NCI-H524 treated with DMSO at 0.1 percent for 48 hours (cell line): ENCODE measurements at regions not wholly inside any gene's neighbourhood (a gene's known extent, or its start where the extent isn't known, plus 50 kb on each side); places are given as distances from the start of the nearest gene placed in this dataset.

Experiments
- DNase-seq: peaks from one replicate; lab custom pipeline; 2025; lab: John Stamatoyannopoulos, UW

DNA sequence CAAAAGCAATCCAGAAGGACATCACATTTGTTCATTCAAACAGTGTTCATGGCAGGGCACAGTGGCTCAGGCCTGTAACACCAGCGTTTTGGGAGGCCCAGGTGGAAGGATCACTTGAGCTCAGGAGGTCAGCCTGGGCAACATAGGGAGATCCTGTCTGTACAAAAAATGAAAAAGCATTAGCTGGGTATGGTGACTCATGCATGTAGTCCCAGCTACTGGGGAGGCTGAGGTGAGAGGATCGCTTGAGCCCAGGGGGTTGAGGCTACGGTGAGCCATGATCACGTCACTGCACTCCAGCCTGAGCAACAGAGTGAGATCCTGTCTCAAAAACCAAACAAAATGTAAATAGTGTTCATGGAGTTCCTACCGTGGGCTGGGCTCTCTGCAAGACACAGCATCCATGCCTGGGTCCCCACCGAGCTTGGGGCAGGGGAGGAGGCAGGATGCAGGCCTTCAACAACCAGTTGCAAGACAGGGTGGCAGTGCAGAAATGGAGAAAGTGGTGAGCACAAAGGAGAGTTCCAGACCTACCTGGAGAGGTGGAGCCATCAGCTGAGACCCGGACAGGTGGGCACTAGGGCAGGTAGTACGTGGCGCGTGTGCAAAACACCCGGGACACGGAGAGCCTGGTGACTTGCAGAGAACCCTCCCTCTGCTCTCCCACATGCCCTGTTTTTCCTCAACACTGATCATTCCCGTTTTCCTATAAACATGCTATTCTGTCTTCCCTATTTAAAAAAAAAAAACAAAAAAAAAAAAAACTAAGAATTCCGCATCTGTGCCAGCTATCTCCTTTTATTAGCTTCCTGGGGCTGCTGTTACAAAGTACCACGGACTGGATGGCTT is 138.9 kb downstream of the TOMM20 start:
- no peak for DNase-seq

DNA sequence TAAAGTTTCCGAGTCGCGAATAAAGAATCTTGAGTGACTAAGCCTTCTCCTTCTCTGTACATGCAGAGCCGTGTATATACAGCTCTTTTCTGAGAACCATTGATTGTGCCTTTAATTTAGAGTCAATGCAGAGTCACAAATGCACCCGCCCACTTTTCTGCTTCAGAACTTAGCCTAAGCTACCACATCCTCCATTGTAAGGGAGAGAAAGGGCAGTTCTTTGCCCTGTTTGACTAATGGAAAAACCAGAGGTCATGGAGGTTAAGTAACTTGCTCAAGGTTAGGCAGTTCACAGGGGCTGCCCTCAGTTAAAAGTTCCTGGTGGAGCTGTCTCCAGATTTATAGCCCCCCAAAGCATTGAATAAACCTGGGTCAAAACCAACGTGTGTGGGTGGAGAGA is 139.6 kb downstream of the TOMM20 start:
- no peak for DNase-seq

DNA sequence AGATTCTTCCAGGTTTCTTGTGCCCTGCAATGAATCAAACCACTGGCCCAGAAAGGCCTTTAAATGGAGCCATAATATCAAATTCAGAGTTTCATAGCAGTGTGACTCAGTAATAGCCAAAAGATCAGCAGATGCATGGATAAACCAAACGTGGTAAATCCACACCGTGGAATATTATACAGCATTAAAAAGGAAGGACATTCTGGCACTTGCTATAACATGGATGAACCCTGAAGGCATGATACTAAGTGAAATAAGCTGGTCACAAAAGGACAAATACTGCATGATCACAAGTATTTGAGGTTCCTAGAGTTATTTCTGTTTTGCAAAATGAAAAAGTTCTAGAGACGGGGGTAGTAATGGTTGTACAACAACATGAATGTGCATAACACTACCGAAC is 140.1 kb downstream of the TOMM20 start:
- DNase-seq, result no peak

DNA sequence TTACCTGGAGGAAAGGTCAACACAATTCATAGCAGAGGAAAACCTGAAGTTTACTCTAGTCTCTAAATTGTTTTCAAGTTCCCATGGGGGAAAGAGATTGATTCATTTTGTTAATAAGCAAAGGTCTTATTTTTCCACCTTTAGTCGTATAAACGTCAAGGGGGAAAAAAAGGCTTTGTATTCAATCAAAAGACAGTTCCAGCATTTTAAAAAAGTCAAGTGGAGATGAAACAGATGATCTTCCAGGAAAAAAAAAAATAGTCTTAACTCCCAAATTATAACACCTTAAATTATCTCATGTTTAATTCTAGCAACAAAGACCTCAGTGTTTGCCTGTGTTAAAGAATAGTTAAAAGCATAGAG is 140.5 kb downstream of the TOMM20 start:
- DNase-seq, result no peak

DNA sequence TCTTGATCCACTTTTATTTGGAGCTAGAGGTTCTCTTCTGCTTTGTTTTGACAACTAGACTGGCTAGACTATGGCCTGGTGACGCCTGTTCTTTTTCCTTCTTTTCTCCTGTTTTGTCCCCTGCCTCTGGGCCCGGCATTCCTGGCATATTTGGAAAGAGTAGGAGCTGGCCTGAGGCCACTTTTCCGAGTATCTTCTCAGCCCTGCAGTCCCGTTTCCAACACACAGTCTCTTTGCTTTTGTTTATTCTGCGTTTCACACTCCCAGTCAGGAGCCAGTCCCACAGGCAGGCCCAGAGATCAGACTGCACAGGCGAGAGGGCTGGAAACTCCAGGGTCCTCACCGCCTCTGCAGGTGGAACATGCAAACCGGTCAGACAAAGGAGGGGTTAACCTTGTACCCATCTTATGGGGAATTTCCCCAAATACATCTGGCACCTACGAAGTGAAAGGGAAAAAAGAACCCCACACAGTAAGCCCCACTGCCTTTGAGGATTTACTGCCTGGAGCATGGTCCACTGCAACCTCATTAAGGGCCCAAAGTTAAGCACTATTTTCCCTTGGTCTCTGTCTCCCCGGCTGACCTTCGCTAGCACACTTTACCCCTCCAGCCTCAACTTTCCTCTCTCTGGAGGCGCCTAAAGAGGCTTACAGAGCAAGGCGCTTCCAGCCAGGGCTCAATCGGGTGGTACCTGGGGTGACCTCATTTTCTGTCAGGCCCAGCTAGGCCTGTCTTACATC is 141.1 kb downstream of the TOMM20 start:
- DNase-seq, result no peak

DNA sequence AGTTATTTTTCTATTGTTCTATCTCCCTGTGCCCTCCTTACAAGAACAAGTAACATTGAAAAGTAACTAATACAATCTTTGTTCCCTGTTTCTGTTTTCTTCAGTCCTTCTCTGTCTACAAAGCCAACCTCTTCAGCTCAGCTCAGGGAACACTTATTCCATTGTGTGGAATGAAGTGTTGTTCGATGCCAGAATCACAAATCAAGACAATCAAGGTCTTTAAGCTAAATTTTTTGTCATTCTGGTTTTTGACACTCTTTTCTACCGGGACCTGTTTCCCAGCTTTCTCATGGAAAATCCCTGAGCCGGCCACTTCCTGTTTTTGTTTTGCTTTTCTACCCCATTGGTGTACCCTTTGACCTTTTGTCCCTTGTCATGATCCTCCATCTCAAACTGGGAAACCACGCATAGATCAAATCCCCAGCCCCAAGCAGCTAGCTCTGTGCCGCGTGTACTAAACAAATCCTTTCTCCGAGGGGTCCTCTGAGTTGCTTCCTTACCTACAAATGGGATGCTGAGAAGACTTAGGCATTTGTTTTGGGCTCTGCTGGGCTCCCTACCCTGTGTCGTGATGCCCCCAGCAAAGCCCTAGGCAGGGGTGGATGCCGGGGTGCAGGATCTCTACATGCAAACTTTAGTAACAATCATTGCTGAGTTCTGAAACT is 141.8 kb downstream of the TOMM20 start:
- DNase-seq, result no peak

DNA sequence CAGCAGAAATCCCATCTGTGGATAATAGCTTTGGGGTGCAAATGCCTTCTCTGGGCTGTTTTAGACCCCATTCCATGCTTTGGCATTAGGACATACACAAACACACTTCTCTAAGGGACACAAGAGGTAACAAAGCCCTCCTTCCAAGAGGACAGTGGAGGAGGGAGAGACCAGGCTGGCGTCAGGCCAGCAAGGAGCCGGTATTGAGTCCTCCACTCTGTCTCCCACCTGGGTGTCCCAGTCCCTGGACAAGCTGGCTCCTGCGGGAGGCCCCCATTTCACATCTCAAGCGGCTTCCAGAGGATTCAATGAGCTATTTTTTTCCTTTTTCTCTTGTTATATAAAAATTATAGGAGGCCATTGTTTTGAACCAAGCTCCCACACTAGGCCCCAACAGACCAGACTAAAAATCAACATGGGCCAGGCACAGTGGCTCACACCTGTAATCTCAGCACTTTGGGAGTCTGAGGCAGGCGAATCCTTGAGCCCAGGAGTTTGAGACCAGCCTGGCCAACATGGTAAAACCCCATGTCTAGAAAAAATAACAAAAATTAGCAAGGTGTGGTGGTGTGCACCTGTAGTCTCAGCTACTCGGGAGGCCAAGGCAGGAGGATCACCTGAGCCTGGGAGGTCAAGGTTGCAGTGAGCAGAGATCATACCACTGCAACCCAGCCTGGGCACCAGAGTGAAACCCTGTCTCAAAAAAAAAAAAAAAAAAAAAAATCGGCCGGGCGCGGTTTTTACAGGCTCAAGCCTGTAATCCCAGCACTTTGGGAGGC is 142.9 kb downstream of the TOMM20 start:
- no peak for DNase-seq

DNA sequence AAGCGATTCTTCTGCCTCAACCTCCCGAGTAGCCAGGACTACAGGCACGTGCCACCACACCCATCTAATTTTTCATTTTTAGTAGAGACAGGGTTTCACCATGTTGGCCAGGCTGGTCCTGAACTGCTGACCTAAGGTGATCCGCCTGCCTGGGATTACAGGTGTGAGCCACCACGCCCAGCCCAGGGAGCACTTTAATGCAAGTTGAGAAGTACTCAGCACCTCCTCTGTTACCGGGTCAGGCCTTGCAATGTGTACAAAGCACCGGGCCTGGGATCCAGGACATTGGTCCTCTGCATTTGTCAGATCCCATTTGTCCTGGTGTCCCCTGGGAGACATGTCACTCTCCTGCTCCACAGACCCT is 143.6 kb downstream of the TOMM20 start:
- DNase-seq, result no peak

DNA sequence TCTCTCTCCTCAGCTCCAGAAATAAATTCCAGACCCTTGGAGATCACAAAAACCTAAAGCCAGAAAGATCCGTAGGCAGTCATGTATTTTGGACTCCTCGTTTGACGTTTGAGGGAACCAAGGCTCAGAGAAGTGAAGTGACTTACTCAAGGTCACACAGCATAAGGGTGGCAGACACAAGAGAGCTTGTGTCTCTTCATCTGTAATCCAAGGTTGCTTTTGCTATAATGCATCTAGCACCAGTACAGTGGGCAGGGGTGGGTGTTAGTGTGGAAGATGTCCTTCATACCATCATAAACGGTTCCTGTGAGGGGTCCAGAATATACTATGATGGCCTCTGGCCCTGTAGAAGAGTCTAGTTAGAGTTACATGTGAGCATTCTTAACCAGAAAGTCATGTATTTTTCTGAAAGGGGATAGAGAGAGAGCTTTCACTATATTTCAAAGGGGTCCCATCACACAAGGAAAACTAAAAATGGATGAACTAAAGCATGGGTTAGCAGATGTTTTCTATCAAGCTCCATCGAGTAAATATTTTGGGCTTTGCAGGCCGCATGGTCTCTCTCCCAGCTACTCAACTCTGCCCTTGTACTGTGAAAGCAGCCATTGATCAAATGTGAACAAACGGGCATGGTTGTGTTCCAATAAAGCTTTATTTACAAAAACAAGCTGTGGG is 144.9 kb downstream of the TOMM20 start:
- DNase-seq, result no peak

DNA sequence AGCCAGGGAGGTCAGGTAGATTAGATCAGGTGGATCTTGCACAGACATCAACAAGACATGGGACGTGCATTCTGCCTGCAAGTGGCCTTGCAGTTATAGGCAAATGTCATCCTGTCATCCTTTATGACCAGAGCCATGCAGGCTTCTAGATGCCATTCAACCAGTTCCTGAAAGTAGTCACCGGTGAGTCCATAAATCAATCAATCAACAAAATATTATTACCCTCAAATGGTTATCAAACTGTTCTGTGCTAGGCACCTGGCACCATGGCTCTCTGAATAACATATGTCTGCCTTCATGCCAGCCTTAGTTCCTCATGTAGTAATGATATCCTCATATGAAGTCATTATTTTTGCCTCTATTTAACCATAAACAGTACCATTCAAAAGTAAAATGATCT is 146.9 kb downstream of the TOMM20 start:
- DNase-seq, result no peak

DNA sequence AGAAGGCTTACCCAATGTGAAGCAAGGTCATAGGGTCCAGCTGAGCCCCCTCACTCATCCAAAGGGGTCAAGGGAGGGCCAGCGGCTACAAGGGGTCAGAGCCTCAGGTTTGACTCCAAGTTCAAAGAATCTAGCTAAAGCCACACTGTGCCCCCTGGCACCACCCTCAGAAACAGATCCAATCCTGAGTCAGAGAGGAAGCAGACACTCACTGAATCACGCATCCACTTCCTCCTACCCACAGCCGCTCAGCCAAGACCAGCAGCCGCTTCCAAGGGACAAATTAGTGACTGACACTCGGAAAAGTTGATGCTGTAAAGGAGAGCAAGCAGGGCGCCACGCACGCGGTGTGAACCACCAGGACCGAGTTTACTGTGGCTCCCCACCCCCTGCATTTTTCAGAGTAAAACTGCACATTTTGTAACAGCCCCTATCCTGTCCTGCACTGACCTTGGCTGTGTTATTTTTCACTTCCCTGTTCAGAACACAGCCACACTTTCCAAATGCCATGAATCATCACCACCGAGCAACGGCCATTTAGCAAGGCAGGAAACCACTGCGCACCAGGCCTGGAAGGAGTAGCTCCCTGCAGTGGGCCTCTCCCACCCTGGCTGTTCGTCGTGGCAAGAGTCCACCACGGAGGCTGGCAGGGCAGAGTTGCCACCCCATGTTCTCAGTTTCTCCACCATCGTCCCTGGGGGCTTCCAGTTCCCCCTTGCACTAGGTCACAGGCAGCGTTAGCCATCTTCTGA is 147.8 kb downstream of the TOMM20 start:
- no peak for DNase-seq

DNA sequence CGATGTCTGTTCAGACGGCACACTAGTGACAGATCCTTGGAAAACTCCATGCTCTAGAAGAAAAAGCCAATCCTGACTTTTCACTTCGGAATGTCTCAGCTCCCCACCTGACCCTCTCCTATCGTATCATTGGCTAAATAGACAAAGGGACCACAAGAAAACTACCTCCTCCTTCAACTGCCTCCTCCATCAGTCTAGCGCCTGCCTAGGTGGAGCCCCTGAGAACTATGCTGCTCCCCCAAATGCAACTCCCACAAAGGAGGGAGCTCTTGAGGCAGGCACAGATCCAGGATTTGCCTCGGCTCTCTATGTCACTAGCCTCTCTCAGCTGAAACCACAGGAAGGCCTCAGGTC is 148.4 kb downstream of the TOMM20 start:
- no peak for DNase-seq

DNA sequence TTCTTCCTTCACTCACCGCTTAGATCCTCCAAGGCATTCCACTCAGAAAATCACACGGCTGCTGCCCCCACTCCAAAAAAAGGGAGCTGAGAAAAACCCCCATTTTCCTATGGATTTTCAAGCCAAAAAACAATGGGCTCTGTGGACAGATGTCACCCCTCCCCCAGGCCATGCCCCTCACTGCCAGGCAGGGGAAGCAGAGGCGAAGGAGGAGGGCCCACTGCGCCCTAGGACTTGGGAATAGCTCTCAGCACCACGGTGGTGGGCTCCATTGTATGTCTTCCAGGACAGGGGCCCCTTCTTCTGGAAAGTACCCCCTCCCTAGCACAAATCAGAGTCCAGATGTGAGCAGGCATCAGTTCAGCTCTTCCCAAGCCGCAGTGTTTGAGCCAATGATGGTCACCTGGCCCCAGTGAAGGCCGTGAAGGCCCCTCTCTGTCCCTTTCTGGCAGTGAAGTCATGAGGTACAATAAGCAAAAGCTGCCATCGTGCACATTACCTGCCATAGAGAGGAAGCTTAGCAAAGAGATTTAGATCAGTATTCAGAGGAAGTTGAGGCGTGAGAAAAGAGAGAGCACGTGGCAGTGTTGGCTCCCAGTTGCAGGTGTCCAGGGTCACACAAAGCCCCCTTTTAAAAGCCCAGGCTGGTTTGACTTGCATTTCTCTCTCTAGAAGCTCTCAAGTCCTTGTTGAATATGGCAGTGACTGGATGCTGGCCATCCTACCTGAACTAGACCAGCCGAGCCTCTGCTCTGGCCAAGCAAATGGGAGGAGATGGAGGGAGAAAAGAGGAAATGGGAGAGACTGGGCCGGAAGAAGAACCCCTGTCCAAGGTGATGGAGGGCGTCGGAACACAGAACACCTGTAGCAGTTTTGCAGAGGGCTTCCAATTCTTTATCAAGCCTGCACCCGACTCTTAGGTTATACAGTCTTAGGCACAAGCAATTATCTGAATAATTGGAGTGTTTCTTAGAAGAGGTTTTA is 149.0 kb downstream of the TOMM20 start:
- DNase-seq, result no peak

DNA sequence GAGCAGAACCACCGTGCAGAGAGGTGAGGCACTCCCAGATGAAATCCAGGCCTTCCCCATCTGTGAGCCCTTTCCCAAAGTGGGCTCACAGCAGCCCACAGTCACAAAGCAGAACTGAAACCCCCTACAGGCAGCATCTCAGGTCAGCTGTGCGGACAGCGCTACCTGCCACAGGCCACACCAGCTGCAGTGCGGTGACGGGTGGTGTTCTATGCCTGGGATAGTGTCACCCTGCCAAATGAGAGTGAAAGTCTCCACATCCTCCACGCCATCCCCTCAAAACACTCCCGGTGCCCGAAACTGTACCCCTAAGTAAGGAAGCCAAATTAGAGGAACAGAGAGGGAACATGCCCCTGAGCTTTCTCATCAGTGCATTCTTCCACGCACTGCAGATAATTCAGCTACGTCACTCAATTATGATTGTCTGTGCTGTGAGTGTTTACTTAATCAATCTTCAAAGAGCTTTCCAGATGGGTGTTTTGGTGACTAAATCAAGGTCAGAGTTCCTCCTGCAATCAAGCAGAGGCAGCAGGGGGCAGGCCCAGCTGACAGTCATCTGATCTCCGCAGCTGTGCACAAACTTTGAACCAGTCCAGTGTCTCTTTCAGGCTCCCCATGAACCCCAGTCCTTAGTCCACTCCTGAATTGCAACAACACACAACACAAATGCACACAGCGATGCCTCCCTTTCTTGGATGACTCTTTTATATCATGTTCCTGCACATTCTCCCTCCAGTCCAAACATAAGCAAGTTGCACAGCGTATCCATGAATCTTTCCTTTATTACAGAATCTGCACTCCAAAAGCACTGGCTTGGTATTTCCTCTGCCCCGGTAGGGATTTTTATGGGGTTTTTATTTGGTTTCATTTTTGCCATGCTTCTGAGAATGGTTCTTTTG is 150.0 kb downstream of the TOMM20 start:
- DNase-seq, result no peak

DNA sequence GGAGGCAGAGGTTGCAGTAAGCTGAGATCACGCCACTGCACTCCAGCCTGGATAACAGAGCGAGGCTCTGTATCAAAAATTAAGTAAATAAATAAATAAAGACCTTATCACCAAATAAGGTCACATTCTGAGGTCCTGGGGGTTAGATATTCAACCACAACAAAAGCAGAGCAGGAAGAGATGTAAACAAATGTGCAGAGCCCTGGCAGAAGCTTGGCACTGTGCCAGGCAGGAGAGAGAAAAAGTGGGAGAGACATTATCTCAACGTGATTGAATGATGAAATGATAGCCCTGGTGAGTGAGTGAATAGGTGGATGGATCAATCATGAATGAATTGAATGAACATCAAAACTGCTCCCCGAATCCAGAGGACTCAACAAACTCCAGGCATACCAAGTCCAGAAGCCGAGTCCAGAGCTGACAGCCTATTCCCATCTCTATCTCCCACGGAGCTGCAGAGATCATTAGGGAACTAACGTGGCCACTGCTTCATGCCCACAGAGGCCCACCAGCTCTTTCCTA is 150.7 kb downstream of the TOMM20 start:
- DNase-seq, result no peak

DNA sequence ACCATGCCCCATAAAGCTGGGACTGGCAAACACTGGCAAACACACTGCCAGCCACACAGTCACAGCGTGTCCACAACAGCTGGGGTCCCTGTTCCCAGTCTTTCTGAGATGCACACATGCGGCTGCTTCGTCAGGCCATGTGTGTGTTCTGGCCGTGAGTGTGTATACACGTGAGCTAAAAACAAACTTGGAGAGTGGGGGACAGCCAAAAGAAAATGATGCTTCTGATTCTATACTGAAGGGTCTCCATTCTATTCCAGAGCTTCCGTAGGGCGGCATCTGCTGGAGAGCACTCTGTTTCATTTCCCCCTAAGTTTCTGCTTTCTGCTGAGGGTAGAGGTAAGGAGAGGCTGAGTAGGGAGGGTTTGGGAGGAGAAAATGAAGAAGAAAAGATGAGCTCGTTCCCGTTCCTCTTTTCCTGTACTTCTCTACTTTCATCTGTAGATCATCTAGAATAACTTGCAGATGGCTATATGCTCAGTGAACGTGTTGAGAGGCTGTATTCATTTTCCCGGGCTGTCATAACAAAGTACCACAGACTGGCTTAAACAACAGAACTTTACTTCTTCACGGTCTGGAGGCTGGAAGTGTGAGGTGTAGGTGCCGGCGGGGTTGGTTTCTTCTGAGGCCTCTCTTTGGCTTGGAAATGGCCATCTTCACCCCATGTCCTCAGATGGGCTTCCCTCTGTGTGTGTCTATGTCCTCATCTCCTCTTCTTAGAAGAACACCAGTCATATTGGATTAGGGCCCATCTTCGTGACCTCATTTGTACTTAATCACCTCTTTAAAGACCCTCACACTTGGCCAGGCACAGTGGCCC is 151.6 kb downstream of the TOMM20 start:
- no peak for DNase-seq

DNA sequence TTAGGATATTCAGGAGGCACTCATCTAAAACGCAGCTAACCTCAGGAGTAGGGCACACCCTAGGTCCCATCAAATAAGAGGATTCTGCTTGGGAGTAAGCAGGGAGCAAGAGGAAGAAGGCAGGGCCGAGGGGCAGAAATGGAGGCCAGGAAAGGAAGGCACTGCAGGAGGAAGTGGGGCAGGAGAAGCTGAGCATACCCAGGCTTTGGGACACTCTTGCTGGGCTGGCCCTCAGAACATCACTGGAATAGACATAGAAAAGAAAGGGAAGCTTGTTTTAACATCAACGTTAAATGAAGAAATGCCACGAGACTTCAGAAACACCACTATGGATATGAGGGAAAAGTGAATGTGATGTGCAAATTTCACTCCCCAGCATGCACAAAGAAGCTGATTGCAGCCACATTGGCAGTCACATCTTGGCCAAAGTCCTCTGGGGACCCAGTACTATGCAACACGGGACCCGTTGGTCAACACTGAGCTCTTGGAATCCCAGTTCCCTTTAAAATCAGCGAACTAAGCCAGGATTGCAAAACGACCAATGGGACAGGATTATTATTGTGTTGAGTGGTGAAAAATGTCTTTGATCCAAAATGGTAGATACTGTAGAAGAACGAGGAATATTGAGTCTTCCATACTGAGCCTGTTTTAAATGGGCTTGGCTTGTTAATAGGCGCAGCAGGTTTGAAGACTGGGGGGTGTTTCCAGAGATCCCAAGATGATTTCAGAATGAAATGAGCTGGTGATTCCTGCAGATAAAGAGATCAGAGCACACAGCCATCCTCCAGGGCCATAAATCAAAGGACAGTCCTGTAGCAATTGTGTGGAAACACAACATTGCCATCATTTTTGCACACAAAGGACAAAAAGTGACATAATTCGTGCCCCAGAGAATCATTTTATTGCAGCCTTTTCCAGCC is 152.4 kb downstream of the TOMM20 start:
- DNase-seq, result no peak
